NB4 (cell line): ENCODE measurements at regions not wholly inside any gene's neighbourhood (a gene's known extent, or its start where the extent isn't known, plus 50 kb on each side); places are given as distances from the start of the nearest gene placed in this dataset.

Experiments
- DNase-seq: peaks from one replicate; pipeline ENCODE4 v3.0.0; 2010; ENCODE audit warnings: low read depth
- H3K4me3 ChIP-seq: one replicate; pipeline ENCODE4 v1.5.1; 2011; ENCODE audit warnings: mild to moderate bottlenecking, low read depth, low read length, moderate library complexity
- CTCF ChIP-seq: IDR thresholded peaks from one replicate; pipeline ENCODE4 v1.5.1; 2012; ENCODE audit warnings: low read depth, low read length
- MAX ChIP-seq: IDR thresholded peaks from 2 replicates; pipeline ENCODE4 v1.6.1; 2011; ENCODE audit warnings: low read depth, low read length
- MYC ChIP-seq: IDR thresholded peaks from 2 replicates; pipeline ENCODE4 v1.6.1; 2011; ENCODE audit warnings: low read depth, low read length
- POLR2A ChIP-seq: IDR thresholded peaks from 2 replicates; pipeline ENCODE4 v1.6.1; 2011; ENCODE audit warnings: mild to moderate bottlenecking; ENCODE audit not compliant: insufficient read length; ENCODE audit errors: extremely low read depth

- TF ChIP-seq POLR2A: no peak
- no peak for TF ChIP-seq CTCF
- TF ChIP-seq MYC: no peak
- TF ChIP-seq MAX: no peak
- DNase-seq: no peak
- no peak overlapping the region for H3K4me3 ChIP-seq
Measured at GRCh38 chr4:123114915-123115756, 192.7 kb upstream of the NUDT6 start.

- H3K4me3 ChIP-seq: no peak overlapping the region
- no peak for DNase-seq
- TF ChIP-seq MAX (no peak), CTCF (no peak), MYC (no peak), POLR2A (no peak)
Measured at GRCh38 chr4:123116412-123116811, 194.0 kb upstream of the NUDT6 start.

- no peak overlapping the region for H3K4me3 ChIP-seq
- TF ChIP-seq MAX (no peak), CTCF (no peak), POLR2A (no peak), MYC (no peak)
- DNase-seq: no peak
Measured at GRCh38 chr4:123120473-123120872, 198.1 kb upstream of the NUDT6 start.

GRCh38 chr4:123121241-123121907 is 199.0 kb upstream of the NUDT6 start:
- no peak for DNase-seq
- no peak overlapping the region for H3K4me3 ChIP-seq
- no peak for TF ChIP-seq MYC
- TF ChIP-seq CTCF: no peak
- TF ChIP-seq MAX: no peak
- no peak for TF ChIP-seq POLR2A

- no peak for DNase-seq
- TF ChIP-seq POLR2A (no peak), MAX (no peak), CTCF (no peak), MYC (no peak)
- H3K4me3 ChIP-seq: no peak overlapping the region
Measured at GRCh38 chr4:123125477-123125876, 203.1 kb upstream of the NUDT6 start.

- TF ChIP-seq MAX (no peak), POLR2A (no peak), CTCF (no peak), MYC (no peak)
- no peak overlapping the region for H3K4me3 ChIP-seq
- DNase-seq: peak; percentile 9
Measured at GRCh38 chr4:123127218-123127617, 204.8 kb upstream of the NUDT6 start.
